DOHH2 (cell line): ENCODE measurements at regions not wholly inside any gene's neighbourhood (a gene's known extent, or its start where the extent isn't known, plus 50 kb on each side); places are given as distances from the start of the nearest gene placed in this dataset.

Experiments
- EZH2phosphoT487 ChIP-seq: fragments of 200-600 bp; sonication (generic); IDR thresholded peaks from 2 replicates; pipeline ENCODE4 v1.6.1; 2017; ENCODE audit warnings: borderline replicate concordance, mild to moderate bottlenecking, antibody characterized with exemption, low read length, moderate library complexity, mixed read lengths
- TF ChIP-seq, protein P1 (sequence below): fragments of 200-600 bp; sonication (generic); IDR thresholded peaks from one replicate; pipeline ENCODE4 v1.5.1; 2014; ENCODE audit warnings: antibody characterized with exemption, mild to moderate bottlenecking, low read depth, low read length; ENCODE audit not compliant: poor library complexity, severe bottlenecking

DNA sequence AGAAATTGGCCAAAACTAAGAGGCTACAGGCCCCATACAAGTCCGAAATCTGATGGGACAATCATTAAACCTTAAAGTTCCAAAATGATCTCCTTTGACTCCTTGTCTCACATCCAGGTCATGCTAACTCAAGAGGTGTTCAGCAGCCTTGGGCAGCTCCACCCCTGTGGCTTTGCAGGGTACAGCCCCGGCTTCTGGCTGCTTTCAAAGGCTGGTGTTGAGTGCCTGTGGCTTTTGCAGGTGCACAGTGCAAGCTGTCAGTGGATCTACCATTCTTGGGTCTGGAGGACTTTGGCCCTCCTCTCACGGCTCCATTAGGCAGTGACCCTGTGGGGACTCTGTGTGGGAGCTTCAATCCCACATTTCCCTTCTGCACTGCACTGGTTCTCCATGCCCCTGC is 329.1 kb upstream of the MAD2L1 start:
- TF ChIP-seq, protein P1, sequence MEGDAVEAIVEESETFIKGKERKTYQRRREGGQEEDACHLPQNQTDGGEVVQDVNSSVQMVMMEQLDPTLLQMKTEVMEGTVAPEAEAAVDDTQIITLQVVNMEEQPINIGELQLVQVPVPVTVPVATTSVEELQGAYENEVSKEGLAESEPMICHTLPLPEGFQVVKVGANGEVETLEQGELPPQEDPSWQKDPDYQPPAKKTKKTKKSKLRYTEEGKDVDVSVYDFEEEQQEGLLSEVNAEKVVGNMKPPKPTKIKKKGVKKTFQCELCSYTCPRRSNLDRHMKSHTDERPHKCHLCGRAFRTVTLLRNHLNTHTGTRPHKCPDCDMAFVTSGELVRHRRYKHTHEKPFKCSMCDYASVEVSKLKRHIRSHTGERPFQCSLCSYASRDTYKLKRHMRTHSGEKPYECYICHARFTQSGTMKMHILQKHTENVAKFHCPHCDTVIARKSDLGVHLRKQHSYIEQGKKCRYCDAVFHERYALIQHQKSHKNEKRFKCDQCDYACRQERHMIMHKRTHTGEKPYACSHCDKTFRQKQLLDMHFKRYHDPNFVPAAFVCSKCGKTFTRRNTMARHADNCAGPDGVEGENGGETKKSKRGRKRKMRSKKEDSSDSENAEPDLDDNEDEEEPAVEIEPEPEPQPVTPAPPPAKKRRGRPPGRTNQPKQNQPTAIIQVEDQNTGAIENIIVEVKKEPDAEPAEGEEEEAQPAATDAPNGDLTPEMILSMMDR = no peak
- TF ChIP-seq EZH2phosphoT487 = no peak
